ENCODE measurements at regions not wholly inside any gene's neighbourhood (a gene's known extent, or its start where the extent isn't known, plus 50 kb on each side); places are given as distances from the start of the nearest gene placed in this dataset.

DNA sequence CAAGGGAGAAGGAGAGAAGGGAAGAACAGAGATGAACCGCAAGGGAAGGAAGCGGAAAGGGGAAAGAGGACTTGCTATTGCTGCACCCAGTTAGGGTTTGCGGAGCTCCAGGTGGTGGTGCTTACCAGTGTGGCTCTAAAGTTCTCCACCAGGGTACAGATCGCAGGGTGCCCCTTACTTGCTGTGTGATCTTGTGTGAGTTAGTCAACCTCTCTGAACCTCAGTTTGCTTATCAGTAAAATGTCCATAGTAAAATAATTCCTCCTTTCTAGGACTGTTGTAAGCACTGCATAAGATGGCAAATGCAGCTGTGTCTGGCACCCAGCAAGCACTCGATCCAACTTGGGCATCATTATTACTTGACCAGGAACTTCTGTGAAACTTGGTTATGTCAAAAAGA, 230.7 kb upstream of the CDH5 start:
- H3K4me1 Mint-ChIP-seq, result peaks cover 41% of the 10 kb centered on the region
- H3K4me3 Mint-ChIP-seq, result no peak overlapping the region
- peak overlapping the region; percentile 38 for H3K27ac Mint-ChIP-seq
- no peak for DNase-seq
- H3K27me3 Mint-ChIP-seq (ENCODE audit: low read depth, poor library complexity), result peaks cover 6% of the 10 kb centered on the region
- no peaks in the 10 kb centered on the region for H3K9me3 Mint-ChIP-seq
- TF ChIP-seq, protein P1, sequence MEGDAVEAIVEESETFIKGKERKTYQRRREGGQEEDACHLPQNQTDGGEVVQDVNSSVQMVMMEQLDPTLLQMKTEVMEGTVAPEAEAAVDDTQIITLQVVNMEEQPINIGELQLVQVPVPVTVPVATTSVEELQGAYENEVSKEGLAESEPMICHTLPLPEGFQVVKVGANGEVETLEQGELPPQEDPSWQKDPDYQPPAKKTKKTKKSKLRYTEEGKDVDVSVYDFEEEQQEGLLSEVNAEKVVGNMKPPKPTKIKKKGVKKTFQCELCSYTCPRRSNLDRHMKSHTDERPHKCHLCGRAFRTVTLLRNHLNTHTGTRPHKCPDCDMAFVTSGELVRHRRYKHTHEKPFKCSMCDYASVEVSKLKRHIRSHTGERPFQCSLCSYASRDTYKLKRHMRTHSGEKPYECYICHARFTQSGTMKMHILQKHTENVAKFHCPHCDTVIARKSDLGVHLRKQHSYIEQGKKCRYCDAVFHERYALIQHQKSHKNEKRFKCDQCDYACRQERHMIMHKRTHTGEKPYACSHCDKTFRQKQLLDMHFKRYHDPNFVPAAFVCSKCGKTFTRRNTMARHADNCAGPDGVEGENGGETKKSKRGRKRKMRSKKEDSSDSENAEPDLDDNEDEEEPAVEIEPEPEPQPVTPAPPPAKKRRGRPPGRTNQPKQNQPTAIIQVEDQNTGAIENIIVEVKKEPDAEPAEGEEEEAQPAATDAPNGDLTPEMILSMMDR (IDR thresholded peaks at IDR 0.05), result no peak
- H3K36me3 Mint-ChIP-seq (ENCODE audit: low read depth), result no peaks in the 10 kb centered on the region

DNA sequence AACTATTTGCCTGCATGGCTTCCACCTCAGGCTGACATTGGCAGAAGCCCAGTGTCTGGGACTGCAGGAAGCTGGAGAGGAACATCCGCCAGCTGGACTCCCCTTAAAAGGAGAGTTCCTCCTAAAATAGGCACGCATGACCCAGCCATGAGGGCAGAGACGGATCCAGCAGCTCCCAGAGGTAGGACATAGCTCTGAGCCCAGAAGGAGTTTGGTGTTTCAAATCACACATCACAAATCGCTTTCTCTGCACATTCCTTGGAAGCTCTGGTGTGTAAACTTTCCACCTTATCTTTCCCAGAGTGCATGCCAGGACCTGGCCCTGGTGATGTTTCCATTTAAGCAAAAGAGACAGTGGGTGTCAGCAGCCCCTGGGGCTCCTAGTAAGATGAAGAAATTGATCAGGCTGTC, 231.1 kb upstream of the CDH5 start:
- Mint-ChIP-seq H3K9me3 (no peaks in the 10 kb centered on the region), H3K4me3 (no peak overlapping the region), H3K36me3 (ENCODE audit: low read depth) (no peaks in the 10 kb centered on the region), H3K27ac (peak overlapping the region; percentile 38), H3K27me3 (ENCODE audit: low read depth, poor library complexity) (peaks cover 6% of the 10 kb centered on the region), H3K4me1 (peaks cover 41% of the 10 kb centered on the region)
- TF ChIP-seq, protein P1 (IDR thresholded peaks at IDR 0.05), result no peak
- DNase-seq, result no peak

DNA sequence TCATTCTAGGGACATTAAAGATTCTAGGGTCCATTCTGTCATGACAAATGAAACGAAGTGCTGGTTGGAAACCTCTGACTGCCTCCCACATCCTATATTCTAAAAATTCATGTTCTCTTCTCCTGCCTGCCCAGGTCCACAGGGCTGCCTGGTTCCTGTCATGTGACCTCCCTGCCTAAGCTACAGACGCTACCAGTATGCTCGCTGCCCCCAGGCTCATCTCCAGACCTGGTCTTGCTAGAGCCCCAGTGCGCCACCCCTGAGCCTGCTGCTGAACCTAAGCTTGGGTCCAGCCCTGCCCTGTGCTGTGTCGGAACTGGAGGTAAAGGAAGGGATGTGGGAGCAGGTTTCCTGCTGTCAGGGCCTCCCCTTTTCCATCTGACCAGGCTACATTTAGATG, 231.6 kb upstream of the CDH5 start:
- H3K4me3 Mint-ChIP-seq, result no peak overlapping the region
- H3K27ac Mint-ChIP-seq, result peak overlapping the region; percentile 67
- TF ChIP-seq, protein P1 (IDR thresholded peaks at IDR 0.05), result no peak
- no peaks in the 10 kb centered on the region for H3K36me3 Mint-ChIP-seq (ENCODE audit: low read depth)
- DNase-seq, result no peak
- H3K4me1 Mint-ChIP-seq, result peaks cover 43% of the 10 kb centered on the region
- no peaks in the 10 kb centered on the region for H3K9me3 Mint-ChIP-seq
- peaks cover 6% of the 10 kb centered on the region for H3K27me3 Mint-ChIP-seq (ENCODE audit: low read depth, poor library complexity)

DNA sequence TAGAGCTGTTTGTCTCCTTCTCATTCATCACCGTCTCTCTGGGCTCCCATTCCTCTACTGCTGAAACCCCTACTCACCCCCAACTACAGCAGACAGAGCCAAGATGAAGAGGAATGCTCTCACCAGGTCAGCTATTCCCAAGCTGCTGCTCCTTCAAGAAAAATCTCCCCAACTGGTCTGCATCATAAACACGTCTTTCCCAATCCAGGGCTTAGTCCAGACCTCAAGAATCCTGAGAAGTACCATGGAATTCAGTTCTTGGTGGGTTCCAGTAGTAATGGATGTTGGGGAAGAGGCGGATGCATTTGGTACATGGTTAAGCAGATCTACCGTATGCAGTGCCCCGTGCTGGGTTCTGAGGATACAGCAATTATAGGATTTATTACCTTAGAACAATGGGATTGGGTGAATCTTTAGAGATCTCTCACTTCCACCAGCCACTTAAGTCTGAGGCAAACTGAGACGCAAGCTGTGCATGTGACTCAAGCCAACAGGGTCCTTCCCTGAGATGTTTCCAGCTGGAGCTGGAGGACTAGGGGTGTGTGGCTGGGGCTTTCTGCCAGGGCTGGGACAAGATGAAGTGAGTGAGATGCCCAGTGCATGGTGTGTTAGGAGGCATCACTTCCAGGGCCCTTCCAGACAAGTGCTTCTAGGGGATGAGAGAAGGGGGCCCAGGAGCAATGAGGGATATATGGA, 232.7 kb upstream of the CDH5 start:
- Mint-ChIP-seq H3K36me3 (ENCODE audit: low read depth) (no peaks in the 10 kb centered on the region), H3K9me3 (no peaks in the 10 kb centered on the region), H3K27ac (no peak overlapping the region), H3K4me3 (no peak overlapping the region), H3K4me1 (peaks cover 49% of the 10 kb centered on the region), H3K27me3 (ENCODE audit: low read depth, poor library complexity) (peaks cover 12% of the 10 kb centered on the region)
- TF ChIP-seq, protein P1 (IDR thresholded peaks at IDR 0.05), result no peak
- no peak for DNase-seq

DNA sequence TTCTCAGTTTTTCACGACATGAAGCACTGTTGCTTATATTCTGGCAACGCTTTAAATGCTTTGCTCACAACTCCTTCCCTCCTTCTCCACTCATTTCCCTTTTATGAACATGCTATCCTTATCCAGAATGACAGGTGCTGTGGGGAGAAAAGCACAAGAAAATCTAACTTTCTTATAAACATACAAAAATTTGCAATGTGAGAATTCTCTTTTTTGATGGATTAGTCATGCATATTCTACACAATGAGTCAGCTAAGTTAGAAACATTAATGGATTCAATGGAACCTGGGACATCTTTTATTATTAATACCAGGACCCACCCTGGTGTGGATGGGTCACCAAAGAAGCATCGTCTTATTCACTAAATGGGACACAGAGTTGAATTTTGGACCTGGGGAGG, 234.6 kb upstream of the CDH5 start:
- no peaks in the 10 kb centered on the region for H3K9me3 Mint-ChIP-seq
- H3K27ac Mint-ChIP-seq, result no peak overlapping the region
- H3K27me3 Mint-ChIP-seq (ENCODE audit: low read depth, poor library complexity), result peaks cover 31% of the 10 kb centered on the region
- H3K4me3 Mint-ChIP-seq, result no peak overlapping the region
- no peak for DNase-seq
- no peaks in the 10 kb centered on the region for H3K36me3 Mint-ChIP-seq (ENCODE audit: low read depth)
- peaks cover 51% of the 10 kb centered on the region for H3K4me1 Mint-ChIP-seq
- TF ChIP-seq, protein P1 (IDR thresholded peaks at IDR 0.05), result no peak

DNA sequence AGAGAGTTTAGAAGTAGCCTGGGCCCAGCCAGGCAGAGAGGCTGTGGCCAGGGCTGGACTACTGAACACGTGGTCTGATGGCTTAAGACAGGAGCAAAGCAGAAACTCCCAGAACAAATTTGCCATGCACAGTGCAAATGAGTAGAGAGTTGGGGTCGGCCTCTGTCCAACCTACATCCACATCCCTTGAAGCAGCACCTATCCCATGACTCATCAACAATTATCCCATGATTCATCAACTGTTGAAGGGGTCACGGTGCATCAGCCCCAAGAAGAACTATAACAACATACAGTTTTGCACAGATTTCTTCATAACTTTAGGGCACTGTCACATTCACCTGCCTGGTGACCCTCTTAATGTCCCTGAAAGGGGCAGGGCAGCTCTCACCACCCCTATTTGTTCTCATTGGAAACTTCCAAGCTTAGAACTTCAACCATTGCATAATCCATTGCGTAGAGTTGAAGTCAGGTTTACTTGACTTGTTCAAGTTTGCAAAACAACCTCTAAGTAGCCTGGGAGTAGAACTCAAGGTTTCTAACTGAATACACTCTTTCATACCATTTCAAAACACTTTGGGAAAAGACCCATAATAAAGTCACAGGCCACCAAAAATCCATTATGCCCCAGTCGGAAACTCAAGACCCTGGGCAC, 235.2 kb upstream of the CDH5 start:
- Mint-ChIP-seq H3K27ac (no peak overlapping the region), H3K4me1 (peaks cover 45% of the 10 kb centered on the region), H3K9me3 (no peaks in the 10 kb centered on the region), H3K4me3 (no peak overlapping the region), H3K36me3 (ENCODE audit: low read depth) (no peaks in the 10 kb centered on the region), H3K27me3 (ENCODE audit: low read depth, poor library complexity) (peaks cover 35% of the 10 kb centered on the region)
- DNase-seq, result no peak
- TF ChIP-seq, protein P1 (IDR thresholded peaks at IDR 0.05), result no peak
